A549 (cell line): ENCODE measurements at regions not wholly inside any gene's neighbourhood (a gene's known extent, or its start where the extent isn't known, plus 50 kb on each side); places are given as distances from the start of the nearest gene placed in this dataset.

ENCODE experiments used
- CTCF ChIP-seq: fragments of >200 bp; sonication (Bioruptor Twin); formaldehyde crosslinking; IDR thresholded peaks from 3 replicates; pipeline ENCODE4 v1.5.1; 2016
- POLR2A ChIP-seq: IDR thresholded peaks from 2 replicates; pipeline ENCODE4 v1.6.1; 2012; ENCODE audit warnings: mild to moderate bottlenecking, low read length
- ZFP36 ChIP-seq: fragments of 450-650 bp; IDR thresholded peaks from 2 replicates; pipeline ENCODE4 v1.6.1; 2014; ENCODE audit warnings: borderline replicate concordance; ENCODE audit not compliant: partially characterized antibody

GRCh38 chrX:39398215-39398962 is 597.1 kb downstream of the MID1IP1 start:
- TF ChIP-seq ZFP36 (no peak), CTCF (no peak), POLR2A (no peak)
